H1 (cell line): ENCODE measurements at regions not wholly inside any gene's neighbourhood (a gene's known extent, or its start where the extent isn't known, plus 50 kb on each side); places are given as distances from the start of the nearest gene placed in this dataset.

ENCODE experiments used
- CTCF ChIA-PET: fragments of 300-600 bp; sonication (Branson Sonifier 250); formaldehyde crosslinking; loops from one replicate; lab custom pipeline; 2021; ENCODE audit not compliant: partially characterized antibody; lab: Charles Lee
- POLR2A ChIA-PET: fragments of 300-600 bp; sonication (Branson Sonifier 250); formaldehyde crosslinking; loops from one replicate; lab custom pipeline; 2021; ENCODE audit warnings: inconsistent platforms; ENCODE audit not compliant: partially characterized antibody; lab: Charles Lee
- DNase-seq, 2 experiments: peaks; one replicate each; pipeline versions ENCODE4 v3.0.0 to v3.0.0-alpha.2; 2010 to 2022; ENCODE audit warnings: low spot score in 2 of 2, low read depth in 1 of 2, mixed read lengths in 1 of 2
- FAIRE-seq: peaks from 2 replicates; lab custom pipeline; 2011; peaks lifted over from hg19 to GRCh38; lab: Jason Lieb, UNC
- H2AFZ ChIP-seq: 2 replicates; pipeline ENCODE4 v1.8.1; 2012; ENCODE audit warnings: low read length, inconsistent platforms
- H2AK5ac ChIP-seq: 2 replicates; pipeline ENCODE4 v1.6.1; 2013; ENCODE audit warnings: low read depth, low read length
- H2BK120ac ChIP-seq: replicated peaks from 2 replicates; pipeline ENCODE3; 2013; ENCODE audit warnings: low read depth, low read length, inconsistent platforms
- H2BK12ac ChIP-seq: 2 replicates; pipeline ENCODE4 v1.6.1; 2013; ENCODE audit warnings: low read depth, low read length
- H2BK15ac ChIP-seq: 2 replicates; pipeline ENCODE4 v1.6.1; 2013; ENCODE audit warnings: low read length
- H2BK20ac ChIP-seq: 2 replicates; pipeline ENCODE4 v1.6.1; 2013; ENCODE audit warnings: low read length
- H2BK5ac ChIP-seq: 2 replicates; pipeline ENCODE4 v1.6.1; 2013; ENCODE audit warnings: low read depth, low read length
- H3K14ac ChIP-seq: 2 replicates; pipeline ENCODE4 v1.6.1; 2013; ENCODE audit warnings: inconsistent platforms; ENCODE audit not compliant: insufficient read length
- H3K18ac ChIP-seq: 2 replicates; pipeline ENCODE4 v1.6.1; 2013; ENCODE audit warnings: low read length; ENCODE audit errors: extremely low read depth
- H3K23ac ChIP-seq: 2 replicates; pipeline ENCODE4 v1.6.1; 2013; ENCODE audit warnings: inconsistent platforms; ENCODE audit not compliant: insufficient read length
- H3K23me2 ChIP-seq: 2 replicates; pipeline ENCODE4 v1.6.1; 2013; ENCODE audit warnings: low read depth, low read length
- H3K27ac ChIP-seq: 2 replicates; pipeline ENCODE4 v1.6.1; 2011; ENCODE audit warnings: low read depth, low read length, inconsistent platforms
- H3K27me3 ChIP-seq, 4 experiments: replicated peaks in 1 of 4; 1 replicate in 1 of 4; 2 replicates in 3 of 4; pipeline versions ENCODE4 v1.6.1 to v1.8.1; 2011 to 2013; ENCODE audit warnings: low read length in 3 of 4, mild to moderate bottlenecking in 3 of 4, inconsistent platforms in 2 of 4, mixed read lengths in 2 of 4, moderate library complexity in 1 of 4; ENCODE audit not compliant: control insufficient read depth in 3 of 4, insufficient read depth in 3 of 4; ENCODE audit errors: extremely low read depth in 1 of 4
- H3K36me3 ChIP-seq, 4 experiments: 2 replicates each; pipeline versions ENCODE4 v1.6.1 to v1.8.1; 2011 to 2013; ENCODE audit warnings: mild to moderate bottlenecking in 4 of 4, low read length in 3 of 4, moderate library complexity in 2 of 4, control low read depth in 1 of 4, inconsistent platforms in 1 of 4; ENCODE audit not compliant: insufficient read depth in 4 of 4, control insufficient read depth in 2 of 4
- H3K4ac ChIP-seq: replicated peaks from 2 replicates; pipeline ENCODE3; 2013; ENCODE audit warnings: low read length, low read depth, mixed read lengths, inconsistent platforms; ENCODE audit not compliant: insufficient read length
- H3K4me1 ChIP-seq, 4 experiments: replicated peaks in 1 of 4; 1 replicate in 1 of 4; 2 replicates in 3 of 4; pipeline versions ENCODE4 v1.6.1 to v1.8.1; 2011 to 2013; ENCODE audit warnings: low read length in 3 of 4, inconsistent platforms in 2 of 4, mixed read lengths in 1 of 4; ENCODE audit not compliant: insufficient read depth in 4 of 4, control insufficient read depth in 3 of 4
- H3K4me2 ChIP-seq, 2 experiments: 2 replicates each; pipeline versions ENCODE4 v1.6.1 to v1.8.1; 2011 to 2013; ENCODE audit warnings: low read depth in 2 of 2, low read length in 2 of 2, control low read depth in 1 of 2, inconsistent platforms in 1 of 2, mild to moderate bottlenecking in 1 of 2; ENCODE audit not compliant: insufficient read depth in 1 of 2
- H3K4me3 ChIP-seq, 4 experiments: fragments of 200-600, 300-600 bp in 1 of 4; sonication (generic), shearing (Covaris generic), sonication (Bioruptor Twin) in 1 of 4; 2 replicates each; pipeline versions ENCODE4 v1.5.1 to v1.8.1; 2011 to 2016; ENCODE audit warnings: low read length in 4 of 4, low read depth in 3 of 4, control low read depth in 2 of 4, inconsistent platforms in 2 of 4, mild to moderate bottlenecking in 2 of 4, mixed read lengths in 1 of 4, moderate library complexity in 1 of 4; ENCODE audit not compliant: insufficient read depth in 2 of 4; ENCODE audit errors: extremely low read depth in 1 of 4
- H3K56ac ChIP-seq: replicated peaks from 2 replicates; pipeline ENCODE3; 2013; ENCODE audit warnings: low read depth, mild to moderate bottlenecking, mixed read lengths, low read length, inconsistent platforms; ENCODE audit not compliant: insufficient read length
- H3K79me1 ChIP-seq: 2 replicates; pipeline ENCODE4 v1.6.1; 2013; ENCODE audit warnings: low read depth, low read length, control low read depth
- H3K79me2 ChIP-seq, 2 experiments: 2 replicates each; pipeline versions ENCODE4 v1.6.1 to v1.8.1; 2012 to 2013; ENCODE audit warnings: low read length in 2 of 2, mild to moderate bottlenecking in 2 of 2, inconsistent platforms in 1 of 2; ENCODE audit not compliant: insufficient read depth in 2 of 2, control insufficient read depth in 1 of 2
- H3K9ac ChIP-seq, 4 experiments: replicated peaks in 1 of 4; 1 replicate in 1 of 4; 2 replicates in 3 of 4; pipeline versions ENCODE4 v1.6.1 to v1.8.1; 2011 to 2013; ENCODE audit warnings: low read depth in 3 of 4, low read length in 3 of 4, control low read depth in 2 of 4, mild to moderate bottlenecking in 2 of 4, moderate library complexity in 2 of 4, inconsistent platforms in 1 of 4; ENCODE audit errors: extremely low read depth in 1 of 4
- H3K9me3 ChIP-seq, 2 experiments: 2 replicates each; pipeline versions ENCODE4 v1.6.1 to v1.8.1; 2012 to 2013; ENCODE audit warnings: mild to moderate bottlenecking in 2 of 2, moderate library complexity in 2 of 2, control low read depth in 1 of 2, inconsistent platforms in 1 of 2, low read depth in 1 of 2, low read length in 1 of 2, mixed read lengths in 1 of 2; ENCODE audit not compliant: insufficient read depth in 2 of 2
- H4K20me1 ChIP-seq, 2 experiments: replicated peaks in 1 of 2; 2 replicates each; pipeline versions ENCODE3 to v1.8.1; 2011 to 2013; ENCODE audit warnings: inconsistent platforms in 2 of 2, low read length in 2 of 2, mild to moderate bottlenecking in 1 of 2; ENCODE audit not compliant: insufficient read depth in 2 of 2, control insufficient read depth in 1 of 2
- H4K5ac ChIP-seq: 2 replicates; pipeline ENCODE4 v1.6.1; 2013; ENCODE audit warnings: low read length, low read depth, mixed read lengths, inconsistent platforms; ENCODE audit not compliant: insufficient read length
- H4K8ac ChIP-seq: 2 replicates; pipeline ENCODE4 v1.8.0; 2013; ENCODE audit warnings: mild to moderate bottlenecking, moderate library complexity, low read length, inconsistent platforms; ENCODE audit not compliant: insufficient read depth; ENCODE audit errors: extremely low read depth
- H4K91ac ChIP-seq: replicated peaks from 2 replicates; pipeline ENCODE3; 2013; ENCODE audit warnings: low read length, mixed read lengths, inconsistent platforms; ENCODE audit not compliant: insufficient read length
- GTF2F1 ChIP-seq: IDR thresholded peaks from 2 replicates; pipeline ENCODE4 v1.6.1; 2012; ENCODE audit warnings: low read depth, low read length, improper control_type of control experiment, borderline replicate concordance
- MAFK ChIP-seq: IDR thresholded peaks from 2 replicates; pipeline ENCODE4 v1.6.1; 2012; ENCODE audit warnings: low read depth, mild to moderate bottlenecking, improper control_type of control experiment, low read length
- PHF8 ChIP-seq: fragments of 200-600 bp; sonication (generic); conservative IDR thresholded peaks from 2 replicates; pipeline ENCODE4 v1.7.1; 2012; ENCODE audit warnings: low read depth, mild to moderate bottlenecking, inconsistent platforms, low read length, moderate library complexity
- POLR2A ChIP-seq, 2 experiments: IDR thresholded peaks; 1 replicate in 1 of 2; 2 replicates in 1 of 2; pipeline ENCODE4 v1.6.1; 2011; ENCODE audit warnings: low read depth in 2 of 2, low read length in 2 of 2, mild to moderate bottlenecking in 2 of 2; ENCODE audit errors: control extremely low read depth in 1 of 2
- SP1 ChIP-seq: IDR thresholded peaks from 2 replicates; pipeline ENCODE4 v1.6.1; 2011; ENCODE audit warnings: low read depth, low read length
- WGBS, 2 experiments: shearing (Covaris generic) in 1 of 2; methylation state at CpG; one replicate each; pipeline versions ENCODE4 v1.1.6 to v1.1.7; 2013 to 2015; ENCODE audit warnings: low lambda C conversion rate in 2 of 2, mixed read lengths in 2 of 2, inconsistent platforms in 1 of 2, low coverage in 1 of 2, missing lambda C conversion rate in 1 of 2; ENCODE audit not compliant: insufficient replicate concordance in 2 of 2, insufficient coverage in 1 of 2, insufficient read length in 1 of 2; ENCODE audit errors: extremely low coverage in 1 of 2, missing lambda C conversion rate in 1 of 2; 5-methylcytosine and 5-hydroxymethylcytosine counted together

- no peak overlapping the region for H3K56ac ChIP-seq
- no peak overlapping the region for H2BK12ac ChIP-seq
- POLR2A ChIA-PET, result interaction anchor here (1.0 kb wide), 1 partner anchor 8 kb away, joined by 4 read pairs; no protein-coding TSS in a partner anchor
- TF ChIP-seq SP1 (no peak), GTF2F1 (no peak), MAFK (no peak), PHF8 (no peak), POLR2A (IDR thresholded peaks at IDR 0.05; ENCODE audit: control extremely low read depth in 1 of 2, low read depth in 2 of 2, low read length in 2 of 2) (no peak)
- H3K23me2 ChIP-seq, result no peaks in the 10 kb centered on the region
- peak overlapping the region; percentile 60 for H4K5ac ChIP-seq
- H3K9ac ChIP-seq, result no peak overlapping the region
- H3K4me3 ChIP-seq, result peak overlapping the region in 1 of 4 experiments; percentile 39; a peak in 1 of 8 replicates
- no peaks in the 10 kb centered on the region for H3K9me3 ChIP-seq
- H3K4ac ChIP-seq, result no peak overlapping the region
- no peaks in the 10 kb centered on the region for H4K20me1 ChIP-seq
- DNase-seq, result no peak
- H2BK120ac ChIP-seq, result peak overlapping the region; percentile 25
- H3K27ac ChIP-seq, result no peak overlapping the region
- H2AK5ac ChIP-seq, result no peak overlapping the region
- no peaks in the 10 kb centered on the region for H3K27me3 ChIP-seq
- 0 out of 2 replicates have a peak overlapping the region, but pooled peaks have one; percentile 80 for H2BK20ac ChIP-seq
- no peak overlapping the region for H4K8ac ChIP-seq
- peaks cover 0 to 7% (median 0%) of the 10 kb centered on the region in 4 experiments; a peak in 1 of 8 replicates for H3K36me3 ChIP-seq
- H2BK15ac ChIP-seq, result no peak overlapping the region
- H3K4me2 ChIP-seq, result peak overlapping the region in 1 of 2 experiments; percentile 26; a peak in 2 of 4 replicates
- CTCF ChIA-PET, result interaction anchor here (0.6 to 1.1 kb wide), 4 partner anchors 23 to 879 kb away, joined by 3 to 4 read pairs (median 3); no protein-coding TSS in a partner anchor
- H4K91ac ChIP-seq, result no peak overlapping the region
- H3K4me1 ChIP-seq, result peaks cover 0 to 11% (median 4%) of the 10 kb centered on the region in 4 experiments; a peak in 3 of 7 replicates
- H3K79me1 ChIP-seq, result no peaks in the 10 kb centered on the region
- peak overlapping the region; percentile 32 for H3K18ac ChIP-seq
- H2BK5ac ChIP-seq, result peak overlapping the region; percentile 91; the same call in 1 of the 2 replicates
- no peaks in the 10 kb centered on the region for H3K79me2 ChIP-seq
- no peak overlapping the region for H2AFZ ChIP-seq
- FAIRE-seq, result peak; percentile 71
- H3K23ac ChIP-seq, result no peak overlapping the region
- WGBS, 2 experiments, result 84% methylated on average over 1 of the region's 1 CpG; no CpG with 5 or more reads in 1 of the 2 experiments
- H3K14ac ChIP-seq, result no peak overlapping the region
These were observed 72.0 kb upstream of the CALCR start for GRCh38 chr7:93646538-93646937.
